ENCODE measurements at regions not wholly inside any gene's neighbourhood (a gene's known extent, or its start where the extent isn't known, plus 50 kb on each side); places are given as distances from the start of the nearest gene placed in this dataset.
A peak's percentile ranks its signal among the peaks of the same experiment; 100 is the strongest.
"Not testable (repeated sequence)": the region's sequence is repeated elsewhere in the genome, so short reads cannot be mapped to it uniquely, and the experiment has no call there.

- no peak for DNase-seq
Observed at GRCh38 chr4:184911310-184911709, 85.5 kb upstream of the ACSL1 start.

GRCh38 chr4:184913356-184914143 is 87.8 kb upstream of the ACSL1 start:
- DNase-seq: no peak

GRCh38 chr4:184918799-184919198 is 93.0 kb upstream of the ACSL1 start:
- not testable (repeated sequence) for DNase-seq

GRCh38 chr4:184921456-184921855 is 95.7 kb upstream of the ACSL1 start:
- no peak for DNase-seq

- no peak for DNase-seq
Observed at GRCh38 chr4:184922301-184922700, 96.0 kb upstream of the HELT start.

- DNase-seq: no peak
Observed at GRCh38 chr4:184924516-184924915, 93.8 kb upstream of the HELT start.

GRCh38 chr4:184929476-184929875 is 88.8 kb upstream of the HELT start:
- no peak for DNase-seq

GRCh38 chr4:184930026-184930425 is 88.3 kb upstream of the HELT start:
- no peak for DNase-seq

GRCh38 chr4:184932343-184932742 is 85.9 kb upstream of the HELT start:
- DNase-seq: no peak

GRCh38 chr4:184933311-184933710 is 85.0 kb upstream of the HELT start:
- no peak for DNase-seq

- no peak for DNase-seq
Observed at GRCh38 chr4:184934184-184934583, 84.1 kb upstream of the HELT start.

- DNase-seq: no peak
Observed at GRCh38 chr4:184934961-184935360, 83.3 kb upstream of the HELT start.

- no peak for DNase-seq
Observed at GRCh38 chr4:184936071-184936470, 82.2 kb upstream of the HELT start.

- DNase-seq: no peak
Observed at GRCh38 chr4:184937030-184937710, 81.1 kb upstream of the HELT start.

- peak in 1 of 2 experiments; percentile 38 for DNase-seq
Observed at GRCh38 chr4:184937745-184938144, 80.5 kb upstream of the HELT start.

- no peak for DNase-seq
Observed at GRCh38 chr4:184938871-184939270, 79.4 kb upstream of the HELT start.

GRCh38 chr4:184939978-184940377 is 78.3 kb upstream of the HELT start:
- DNase-seq: no peak

GRCh38 chr4:184940500-184940899 is 77.8 kb upstream of the HELT start:
- DNase-seq: no peak

GRCh38 chr4:184941671-184942418 is 76.4 kb upstream of the HELT start:
- no peak for DNase-seq

- no peak for DNase-seq
Observed at GRCh38 chr4:184942444-184943425, 75.6 kb upstream of the HELT start.

- DNase-seq: no peak
Observed at GRCh38 chr4:184949020-184949419, 69.3 kb upstream of the HELT start.

GRCh38 chr4:184950117-184950830 is 68.0 kb upstream of the HELT start:
- DNase-seq: no peak
